Middle frontal gyrus (tissue), 1 donor: ENCODE measurements at regions not wholly inside any gene's neighbourhood (a gene's known extent, or its start where the extent isn't known, plus 50 kb on each side); places are given as distances from the start of the nearest gene placed in this dataset.

ENCODE experiments used
- DNase-seq: peaks from one replicate; pipeline ENCODE4 v3.0.0-alpha.2; 2015; ENCODE audit warnings: low spot score; ENCODE audit errors: extremely low spot score

- DNase-seq = no peak
These were observed 85.7 kb upstream of the E2F7 start for GRCh38 chr12:77151030-77151429.

GRCh38 chr12:77133566-77133965 is 68.2 kb upstream of the E2F7 start:
- DNase-seq = no peak

GRCh38 chr12:77131977-77132490 is 66.7 kb upstream of the E2F7 start:
- no peak for DNase-seq

GRCh38 chr12:77130193-77130592 is 64.8 kb upstream of the E2F7 start:
- no peak for DNase-seq

- DNase-seq = no peak
These were observed 59.4 kb upstream of the E2F7 start for GRCh38 chr12:77124767-77125166.

GRCh38 chr12:77122661-77123060 is 57.3 kb upstream of the E2F7 start:
- no peak for DNase-seq

- no peak for DNase-seq
These were observed 56.9 kb upstream of the E2F7 start for GRCh38 chr12:77122236-77122635.

- no peak for DNase-seq
These were observed 55.1 kb upstream of the E2F7 start for GRCh38 chr12:77120156-77121085.

GRCh38 chr12:77118696-77119095 is 53.3 kb upstream of the E2F7 start:
- no peak for DNase-seq

GRCh38 chr12:77116277-77116676 is 50.9 kb upstream of the E2F7 start:
- DNase-seq = no peak

GRCh38 chr12:77115471-77115870 is 50.1 kb upstream of the E2F7 start:
- no peak for DNase-seq
